G401.6 (cell line): ENCODE measurements at regions not wholly inside any gene's neighbourhood (a gene's known extent, or its start where the extent isn't known, plus 50 kb on each side); places are given as distances from the start of the nearest gene placed in this dataset.
A peak's percentile ranks its signal among the peaks of the same experiment; 100 is the strongest.
"Not testable (repeated sequence)": the region's sequence is repeated elsewhere in the genome, so short reads cannot be mapped to it uniquely, and the experiment has no call there.

ENCODE experiments used
- FAIRE-seq: peaks from 2 replicates; lab custom pipeline; 2012; peaks lifted over from hg19 to GRCh38; lab: Jason Lieb, UNC

DNA sequence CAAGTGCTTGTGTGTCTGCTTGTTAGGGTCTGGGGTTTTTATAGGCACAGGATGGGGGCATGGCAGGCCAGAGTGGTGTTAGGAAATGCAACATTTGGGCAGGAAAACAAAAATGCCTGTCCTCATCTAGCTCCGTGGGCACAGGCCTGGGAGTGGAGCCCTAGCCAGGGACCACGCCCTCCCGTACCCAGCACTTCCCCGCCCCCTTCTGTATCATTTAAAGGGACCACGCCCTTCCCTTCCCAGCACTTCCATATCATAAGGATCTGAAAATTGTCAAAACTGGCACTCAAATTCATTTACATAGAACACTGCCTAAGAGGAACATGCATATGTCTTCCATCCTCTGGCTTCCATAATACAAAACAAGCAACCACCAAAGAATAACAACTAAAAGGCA, 185.8 kb downstream of the B3GLCT start:
- no peak for FAIRE-seq

GRCh38 chr13:31394506-31394905, 194.7 kb downstream of the B3GLCT start:
- no peak for FAIRE-seq

DNA sequence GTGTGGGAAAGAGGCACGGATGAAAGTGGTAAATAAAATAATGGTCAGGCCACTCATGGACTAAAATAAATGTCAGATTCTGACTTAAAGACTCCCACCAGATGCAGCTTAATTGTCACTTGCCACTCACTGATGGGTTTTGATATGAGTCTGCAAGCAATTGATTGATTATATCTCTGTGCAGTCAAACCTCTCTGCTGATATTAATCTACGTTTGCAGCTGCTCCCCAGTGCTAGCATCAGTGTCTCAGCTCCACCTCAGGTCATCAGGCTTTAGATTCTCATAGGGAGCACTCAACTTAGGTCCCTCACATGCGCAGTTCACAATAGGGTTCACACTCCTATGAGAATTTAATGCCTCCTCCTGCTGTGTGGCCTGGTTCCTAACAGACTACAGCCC, 195.3 kb downstream of the B3GLCT start:
- FAIRE-seq = no peak

DNA sequence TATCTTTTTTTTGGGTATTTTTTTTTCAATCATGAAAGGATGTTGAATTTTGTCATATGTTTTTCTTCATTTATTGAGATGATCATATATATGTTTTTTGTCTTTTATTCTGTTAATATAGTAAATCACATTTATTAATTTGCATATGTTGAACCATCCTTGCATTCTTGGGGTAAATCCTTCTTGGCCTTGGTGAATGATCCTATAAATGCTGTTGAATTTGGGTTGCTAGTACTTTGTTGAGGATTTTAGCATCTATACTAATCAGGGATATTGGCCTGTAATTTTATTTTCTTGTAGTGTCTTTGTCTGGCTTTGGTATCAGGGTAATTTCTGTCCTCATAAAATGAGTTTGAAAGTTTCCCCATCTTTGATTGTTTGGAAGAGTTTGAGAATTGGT, 199.9 kb downstream of the B3GLCT start:
- FAIRE-seq = no peak

DNA sequence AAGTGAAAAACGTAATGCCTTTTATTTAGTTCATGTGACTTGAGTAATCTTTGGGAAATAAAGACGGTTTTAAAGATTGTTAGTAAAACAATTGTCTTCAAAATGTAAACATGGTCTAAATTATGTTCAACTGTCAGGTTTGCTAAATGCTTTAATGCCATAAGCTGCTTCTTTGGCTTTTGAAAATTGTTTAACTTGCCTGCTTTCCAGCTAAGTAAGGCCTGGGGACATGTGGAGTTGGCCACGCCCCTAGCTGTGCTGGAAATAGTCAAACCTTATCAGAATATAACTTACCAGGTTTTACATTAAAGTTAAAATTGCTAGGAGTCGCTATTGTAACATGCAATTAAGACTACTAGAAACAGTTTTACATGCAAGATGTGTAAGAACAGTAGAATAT, 203.9 kb downstream of the B3GLCT start:
- not testable (repeated sequence) for FAIRE-seq

DNA sequence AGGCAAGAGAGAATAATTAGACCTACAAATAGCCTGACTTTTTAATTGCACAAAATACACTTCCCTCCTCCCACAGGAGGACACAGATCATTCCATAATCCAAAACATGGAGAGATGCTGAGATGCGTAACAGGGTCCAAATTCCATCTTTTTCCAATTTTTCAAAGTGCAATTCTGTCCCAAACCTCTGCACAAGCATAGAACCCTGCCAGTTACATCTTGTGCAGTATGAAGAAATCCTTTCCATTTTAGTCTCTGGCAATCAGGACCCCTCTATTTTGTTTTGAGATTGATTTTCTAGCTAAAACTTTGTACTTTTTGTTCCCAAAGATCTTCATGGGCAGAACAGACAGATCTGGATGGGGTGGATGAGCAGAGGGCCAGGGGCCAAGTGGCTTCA, 209.2 kb downstream of the B3GLCT start:
- no peak for FAIRE-seq

DNA sequence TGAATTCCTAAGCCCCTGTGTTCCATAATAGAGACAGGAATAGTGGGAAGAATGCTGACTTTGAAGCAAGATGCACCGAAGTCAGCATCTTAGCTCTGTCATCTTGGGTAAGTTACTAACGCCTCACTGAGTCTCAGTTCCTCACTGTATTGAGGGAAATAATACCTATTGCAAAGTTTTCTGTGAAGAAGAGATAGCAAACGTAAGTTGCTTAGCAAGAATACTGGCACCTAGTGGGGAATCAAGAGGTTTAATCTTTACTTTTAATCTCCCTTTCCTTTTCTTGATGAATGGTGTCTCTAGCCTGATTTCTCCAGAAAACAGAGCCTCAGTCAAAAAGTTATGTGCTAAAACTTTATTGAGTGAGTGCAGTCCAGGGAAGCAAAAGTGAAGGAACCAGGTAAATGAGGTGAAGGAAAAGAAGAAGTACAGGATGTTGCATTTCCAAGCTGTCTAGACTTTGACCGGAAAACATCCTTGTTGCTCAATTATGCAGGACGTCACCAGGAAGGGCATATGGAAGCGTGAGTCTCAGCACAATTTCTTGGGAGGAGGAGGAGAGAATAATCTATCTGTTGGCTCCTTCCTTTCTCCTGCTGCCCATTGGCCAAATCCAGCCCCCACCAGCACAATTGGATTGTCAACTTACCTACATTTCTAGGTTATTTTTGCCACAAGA, 210.0 kb downstream of the B3GLCT start:
- no peak for FAIRE-seq

GRCh38 chr13:31413516-31413915, 213.7 kb downstream of the B3GLCT start:
- no peak for FAIRE-seq

DNA sequence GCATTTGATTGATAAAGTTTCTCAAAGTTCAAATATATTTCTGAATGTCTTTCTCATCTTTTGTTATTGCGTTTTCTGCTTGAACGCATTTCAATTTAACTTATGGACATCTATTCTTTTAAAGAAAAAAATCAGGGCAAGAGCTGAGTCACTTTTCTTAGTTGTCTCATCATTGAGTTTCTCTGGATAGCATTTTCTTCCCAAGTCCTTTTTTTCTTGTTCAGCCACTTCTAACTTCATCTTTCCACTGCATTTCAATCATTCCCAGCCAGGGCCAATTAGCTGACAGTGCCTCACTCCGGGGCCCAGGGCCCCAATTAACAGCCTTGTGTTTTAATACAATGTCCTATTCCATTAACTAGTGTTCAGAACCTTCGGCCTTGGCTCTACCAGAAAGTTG, 216.3 kb downstream of the B3GLCT start:
- FAIRE-seq = no peak

- FAIRE-seq = no peak
Measured at GRCh38 chr13:31418186-31418585, 218.4 kb downstream of the B3GLCT start.

DNA sequence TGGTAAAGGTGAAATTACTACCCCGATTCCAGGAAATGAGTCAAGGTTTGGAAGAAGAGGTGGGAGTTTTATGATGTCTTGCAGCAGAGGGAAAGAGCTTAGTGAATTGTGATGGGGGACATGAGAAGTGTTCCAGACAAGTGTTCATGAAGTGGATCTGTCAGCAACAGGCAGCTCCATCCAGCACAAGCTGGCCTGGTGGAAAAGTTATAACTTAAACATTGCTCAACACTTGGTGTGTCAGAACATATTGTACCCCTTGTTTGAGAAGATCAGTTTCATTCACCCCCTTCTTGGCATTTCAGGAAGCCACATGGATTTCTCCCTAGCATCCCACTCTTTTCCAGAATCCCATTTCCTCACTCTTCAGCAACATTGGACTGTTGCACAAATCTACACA, 222.0 kb downstream of the B3GLCT start:
- no peak for FAIRE-seq

DNA sequence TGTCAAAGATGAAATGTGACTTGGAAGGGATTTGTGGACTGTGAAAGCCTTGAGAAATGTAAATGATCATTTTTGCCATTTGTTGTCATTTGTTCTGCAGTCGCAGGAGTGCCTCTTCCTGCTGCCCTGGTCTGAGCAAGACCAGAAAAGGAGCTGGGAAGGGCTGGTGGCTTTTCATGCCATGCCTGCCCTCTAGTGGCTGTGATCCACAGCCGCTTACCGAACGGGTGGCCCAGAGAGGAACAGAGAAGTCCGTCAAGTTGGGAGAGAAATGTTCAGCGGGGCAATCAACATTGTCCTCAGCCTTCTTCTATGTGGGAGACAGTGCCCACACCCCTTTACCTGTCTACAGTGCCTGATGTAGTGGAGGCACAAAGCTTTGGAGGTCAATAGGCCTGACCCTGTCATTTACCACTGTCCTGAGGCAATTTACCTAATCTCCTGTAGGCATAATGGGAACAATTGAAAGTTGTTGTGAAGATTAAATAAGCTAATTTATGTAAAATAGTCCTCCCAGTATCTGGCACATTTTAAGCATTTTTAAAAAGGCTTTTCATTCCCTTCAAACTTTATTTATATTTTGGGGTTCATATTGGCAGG, 224.5 kb downstream of the B3GLCT start:
- peak; percentile 19 for FAIRE-seq

GRCh38 chr13:31426395-31426794, 226.6 kb downstream of the B3GLCT start:
- FAIRE-seq = no peak

DNA sequence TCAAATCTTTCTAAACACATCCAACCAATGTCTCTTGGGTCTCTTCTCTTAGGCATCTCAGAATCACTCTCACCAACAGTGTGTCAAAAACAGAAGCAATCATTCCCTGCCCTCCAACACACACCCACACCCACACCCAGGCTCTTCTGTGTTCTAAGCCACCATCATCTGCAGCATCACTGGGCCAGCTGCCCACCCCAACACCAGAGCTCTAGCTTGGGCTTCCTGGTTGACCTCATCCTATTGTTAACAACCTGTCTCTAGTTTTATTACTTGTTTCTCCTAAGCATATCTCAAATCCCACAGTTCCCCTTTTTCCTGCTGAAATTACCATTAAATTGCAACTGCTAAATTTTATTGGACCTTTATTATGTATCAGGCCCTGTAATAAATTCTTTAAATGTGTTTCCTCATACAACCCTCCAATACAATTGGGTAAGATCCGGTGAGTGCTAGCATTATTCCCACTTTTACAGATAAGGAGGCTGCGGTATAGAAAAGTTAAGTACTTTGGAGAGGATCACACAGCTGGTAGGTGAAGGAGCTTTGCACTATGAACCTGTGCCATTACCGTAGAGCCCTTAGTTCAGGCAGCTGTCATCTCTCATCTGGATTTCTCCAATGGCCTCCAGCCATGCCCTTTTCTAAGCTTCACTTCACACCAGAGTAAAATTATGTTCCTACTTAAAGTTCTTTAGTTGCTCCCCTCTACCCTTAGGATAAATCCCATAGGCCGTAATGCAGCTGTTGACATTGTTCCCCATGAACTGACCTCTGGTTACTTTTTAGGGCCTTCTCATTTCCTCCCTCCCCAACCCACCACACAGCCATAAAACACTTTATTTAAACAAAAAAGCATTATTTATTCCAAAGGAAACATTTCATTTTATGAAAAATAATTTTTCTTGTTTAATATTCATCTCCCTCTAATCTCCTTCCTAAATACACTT, 227.7 kb downstream of the B3GLCT start:
- FAIRE-seq = no peak

GRCh38 chr13:31431722-31432137, 232.0 kb downstream of the B3GLCT start:
- FAIRE-seq = no peak

- no peak for FAIRE-seq
Measured at GRCh38 chr13:31433207-31433606, 233.4 kb downstream of the B3GLCT start.

- no peak for FAIRE-seq
Measured at GRCh38 chr13:31433746-31434145, 234.0 kb downstream of the B3GLCT start.

DNA sequence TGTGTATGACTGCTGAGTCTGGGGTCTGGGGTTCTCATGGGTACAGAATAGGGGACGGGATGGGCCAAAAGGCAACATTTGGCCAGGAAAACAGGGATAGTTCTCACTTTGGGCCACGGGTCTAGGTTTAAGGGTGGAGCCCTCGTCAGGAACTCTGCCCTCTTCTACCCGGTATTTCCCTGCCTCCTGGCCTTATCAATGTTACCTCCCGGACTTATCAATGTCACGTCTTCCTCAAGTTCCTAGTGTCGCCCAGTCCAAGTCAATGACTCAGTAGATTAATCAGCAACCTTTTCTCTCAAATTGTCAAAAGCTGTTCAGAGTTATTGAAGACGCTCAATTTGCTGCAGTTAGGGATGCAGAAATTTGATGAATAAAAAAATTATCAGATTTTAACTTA, 234.8 kb downstream of the B3GLCT start:
- FAIRE-seq = no peak

- FAIRE-seq = no peak
Measured at GRCh38 chr13:31435536-31435935, 235.8 kb downstream of the B3GLCT start.

DNA sequence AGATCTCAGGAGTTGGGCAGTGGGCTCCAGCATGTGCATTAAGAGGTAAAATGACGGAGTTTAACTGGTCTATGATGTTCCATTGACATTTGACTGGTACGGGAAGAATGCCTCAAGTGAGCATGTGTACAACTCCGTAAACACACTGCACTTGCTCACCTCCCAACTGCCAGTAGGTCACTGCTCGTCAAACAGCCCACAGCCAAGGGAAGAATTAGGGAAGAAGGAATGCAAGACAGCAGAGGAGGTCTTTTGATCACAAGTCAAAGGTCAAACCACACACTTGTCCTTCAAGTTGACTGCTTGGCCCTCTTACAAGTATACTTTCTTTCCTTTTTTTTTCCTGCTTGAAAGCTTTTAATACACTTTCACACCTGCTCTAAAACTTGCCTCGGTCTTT, 236.7 kb downstream of the B3GLCT start:
- FAIRE-seq = no peak

DNA sequence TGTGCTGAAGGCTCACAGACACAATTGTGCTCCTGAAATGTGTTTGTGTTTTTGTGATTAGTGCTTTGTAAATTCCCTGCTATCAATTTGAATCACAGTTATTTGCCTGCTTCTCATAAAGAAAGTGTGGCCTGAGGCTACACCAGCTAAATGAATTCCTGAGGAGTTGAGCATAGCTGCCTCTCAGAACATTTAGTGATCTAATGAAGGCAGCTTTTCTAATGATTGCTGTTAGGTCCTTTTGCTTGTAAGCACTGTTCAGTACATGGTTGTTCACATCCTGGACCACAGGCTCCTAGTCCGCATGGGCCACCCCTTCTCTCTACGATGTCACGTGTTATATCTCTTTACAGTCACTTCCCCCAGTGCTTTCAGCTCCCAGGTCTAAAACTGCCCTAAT, 238.2 kb downstream of the B3GLCT start:
- FAIRE-seq = no peak

DNA sequence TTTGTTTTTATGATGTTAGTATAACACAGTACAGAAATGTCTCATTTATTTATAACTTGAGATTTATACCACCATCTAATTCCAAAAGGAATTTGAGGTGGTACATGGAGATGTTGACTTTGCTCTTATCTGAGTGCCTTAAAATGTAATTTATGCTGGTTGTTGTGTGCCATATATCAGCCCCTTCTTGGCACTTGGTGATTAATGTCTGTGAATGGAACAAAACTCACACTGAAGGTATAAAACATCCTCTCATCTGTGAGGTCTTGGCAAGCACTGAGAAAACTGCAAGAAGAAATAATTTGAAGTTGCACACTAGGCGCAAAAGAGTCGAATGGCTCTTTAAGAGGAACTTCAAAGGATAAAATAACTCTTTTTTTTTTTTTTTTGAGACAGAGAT, 240.4 kb downstream of the B3GLCT start:
- FAIRE-seq = no peak

DNA sequence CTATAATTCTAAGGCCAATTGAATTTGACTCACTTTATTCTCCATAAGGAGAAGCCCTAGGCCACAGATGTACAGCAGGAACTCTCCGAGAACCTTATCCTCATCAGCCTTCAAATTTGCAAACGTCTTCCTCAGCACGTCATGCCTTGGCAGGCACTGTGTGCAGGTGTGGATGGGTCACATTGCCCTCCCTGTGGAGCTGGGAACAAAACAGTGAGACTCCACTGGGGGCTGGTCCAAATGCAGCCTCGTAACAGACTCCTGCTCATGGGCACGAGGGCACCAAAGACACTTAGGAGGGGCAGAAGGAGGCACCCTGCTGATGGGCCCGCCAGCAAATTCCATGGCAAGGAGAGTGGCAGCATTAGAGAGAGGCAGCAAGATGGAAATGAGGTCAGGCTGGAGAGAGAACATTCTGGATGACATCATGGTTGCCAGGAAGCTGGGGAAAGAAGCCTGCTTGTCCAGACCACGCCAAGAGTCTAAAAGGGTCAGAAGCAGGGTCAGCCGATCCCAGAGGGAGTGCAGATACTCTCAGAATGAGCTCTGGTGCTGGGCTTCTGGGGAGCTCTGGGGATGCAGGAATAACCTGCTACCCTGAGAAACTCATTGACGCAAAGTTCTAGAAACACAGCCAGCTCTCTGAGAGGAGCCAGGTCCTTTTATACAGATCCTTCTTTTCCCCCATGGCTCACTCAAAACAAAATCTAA, 242.2 kb downstream of the B3GLCT start:
- no peak for FAIRE-seq
